ENCODE measurements at regions not wholly inside any gene's neighbourhood (a gene's known extent, or its start where the extent isn't known, plus 50 kb on each side); places are given as distances from the start of the nearest gene placed in this dataset.

GRCh38 chr4:134320048-134320447 is 118.5 kb upstream of the PABPC4L start:
- ChIA-PET RAD21 (ENCODE audit: low non-redundant PET in 1 of 2, low total read pairs in 2 of 2, uncharacterized antibody in 2 of 2, unreplicated experiment in 2 of 2) (no interaction called here), POLR2A (no interaction called here), CTCF (no interaction called here)
- Histone ChIP-seq H3K4me3 (replicated peaks in 1 of 2; ENCODE audit: low read depth in 1 of 2, low read length in 2 of 2) (no peak overlapping the region), H3K27me3 (ENCODE audit: insufficient read depth, low read length) (no peaks in the 10 kb centered on the region), H3K9ac (ENCODE audit: low read length) (no peak overlapping the region), H3K4me1 (ENCODE audit: control insufficient read depth in 1 of 2, insufficient read depth in 2 of 2, low read length in 2 of 2) (no peaks in the 10 kb centered on the region), H3K27ac (ENCODE audit: low read depth, low read length) (no peak overlapping the region), H4K20me1 (ENCODE audit: insufficient read depth) (no peaks in the 10 kb centered on the region), H3K36me3 (ENCODE audit: control insufficient read depth in 1 of 2, insufficient read depth in 2 of 2, low read length in 2 of 2) (no peaks in the 10 kb centered on the region), H3K79me2 (ENCODE audit: insufficient read depth, low read length) (no peaks in the 10 kb centered on the region), H3K9me2 (ENCODE audit: insufficient read depth) (no peaks in the 10 kb centered on the region), H3K9me3 (ENCODE audit: control insufficient read depth in 1 of 2, insufficient read depth in 1 of 2, low read depth in 1 of 2, low read length in 2 of 2) (no peaks in the 10 kb centered on the region), H2AFZ (ENCODE audit: low read depth, low read length, poor library complexity, severe bottlenecking) (no peak overlapping the region), H3K4me2 (ENCODE audit: low read length) (no peak overlapping the region)
- BruUV-seq (replicated peaks), result no TSS peak
- DNase-seq (ENCODE audit: low read depth, low spot score) (no peak), ATAC-seq (no peak)
- intact Hi-C loops (cut with micrococcal nuclease), result no loop called here
- TF ChIP-seq RAD21 (IDR thresholded peaks at IDR 0.05; ENCODE audit: low read depth) (no peak), EZH2phosphoT487 (IDR thresholded peaks at IDR 0.05; ENCODE audit: borderline replicate concordance) (no peak), ATF3 (IDR thresholded peaks at IDR 0.05) (no peak), SIN3A (IDR thresholded peaks at IDR 0.05; ENCODE audit: low read depth) (no peak)

- Histone ChIP-seq H3K79me2 (ENCODE audit: insufficient read depth, low read length) (no peaks in the 10 kb centered on the region), H3K9me3 (ENCODE audit: control insufficient read depth in 1 of 2, insufficient read depth in 1 of 2, low read depth in 1 of 2, low read length in 2 of 2) (no peaks in the 10 kb centered on the region), H3K4me1 (ENCODE audit: control insufficient read depth in 1 of 2, insufficient read depth in 2 of 2, low read length in 2 of 2) (no peaks in the 10 kb centered on the region), H2AFZ (ENCODE audit: low read depth, low read length, poor library complexity, severe bottlenecking) (no peak overlapping the region), H3K9ac (ENCODE audit: low read length) (no peak overlapping the region), H3K36me3 (ENCODE audit: control insufficient read depth in 1 of 2, insufficient read depth in 2 of 2, low read length in 2 of 2) (no peaks in the 10 kb centered on the region), H3K9me2 (ENCODE audit: insufficient read depth) (no peaks in the 10 kb centered on the region), H3K4me2 (ENCODE audit: low read length) (no peak overlapping the region), H3K27me3 (ENCODE audit: insufficient read depth, low read length) (no peaks in the 10 kb centered on the region), H4K20me1 (ENCODE audit: insufficient read depth) (no peaks in the 10 kb centered on the region), H3K27ac (ENCODE audit: low read depth, low read length) (no peak overlapping the region), H3K4me3 (replicated peaks in 1 of 2; ENCODE audit: low read depth in 1 of 2, low read length in 2 of 2) (no peak overlapping the region)
- intact Hi-C loops (cut with micrococcal nuclease), result no loop called here
- no TSS peak for BruUV-seq (replicated peaks)
- DNase-seq (ENCODE audit: low read depth, low spot score) (no peak), ATAC-seq (no peak)
- RAD21 ChIA-PET (ENCODE audit: low non-redundant PET in 1 of 2, low total read pairs in 2 of 2, uncharacterized antibody in 2 of 2, unreplicated experiment in 2 of 2), result no interaction called here
- POLR2A ChIA-PET, result no interaction called here
- TF ChIP-seq POLR2AphosphoS5 (IDR thresholded peaks at IDR 0.05; ENCODE audit: low read depth, low read length), result no peak
- no peak for TF ChIP-seq RAD21 (IDR thresholded peaks at IDR 0.05; ENCODE audit: low read depth)
- TF ChIP-seq EZH2 (IDR thresholded peaks at IDR 0.05), result no peak
- CTCF ChIA-PET, result no interaction called here
Observed at GRCh38 chr4:134313591-134313990, 112.0 kb upstream of the PABPC4L start.

Measured in HCT116 (cell line).